Left renal pelvis (tissue), 4 donors: ENCODE measurements at regions not wholly inside any gene's neighbourhood (a gene's known extent, or its start where the extent isn't known, plus 50 kb on each side); places are given as distances from the start of the nearest gene placed in this dataset.

ENCODE experiments used
- DNase-seq, 4 donors: peaks; one replicate each; pipeline ENCODE4 v3.0.0-alpha.2; 2013; ENCODE audit warnings: low read depth in 4 of 4, low spot score in 3 of 4

- DNase-seq, result no peak
These were observed 875.9 kb upstream of the NR2F2 start for GRCh38 chr15:95454403-95455262.

- DNase-seq, result no peak
These were observed 873.0 kb upstream of the NR2F2 start for GRCh38 chr15:95457520-95457919.

- DNase-seq, result no peak
These were observed 871.8 kb upstream of the NR2F2 start for GRCh38 chr15:95458721-95459120.

- DNase-seq, result no peak
These were observed 871.2 kb upstream of the NR2F2 start for GRCh38 chr15:95459273-95459672.

- DNase-seq, result peak in 3 of 4 donors; percentile 81 to 82 (median 82)
These were observed 866.0 kb upstream of the NR2F2 start for GRCh38 chr15:95464509-95464908.

- DNase-seq, result no peak
These were observed 861.7 kb upstream of the NR2F2 start for GRCh38 chr15:95468820-95469219.

GRCh38 chr15:95469496-95470000, 861.0 kb upstream of the NR2F2 start:
- no peak for DNase-seq

- no peak for DNase-seq
These were observed 860.0 kb upstream of the NR2F2 start for GRCh38 chr15:95470529-95470928.

- DNase-seq, result no peak
These were observed 859.4 kb upstream of the NR2F2 start for GRCh38 chr15:95470997-95471689.

GRCh38 chr15:95471690-95472086, 858.8 kb upstream of the NR2F2 start:
- DNase-seq, result no peak

GRCh38 chr15:95475067-95475466, 855.4 kb upstream of the NR2F2 start:
- no peak for DNase-seq

GRCh38 chr15:95479308-95479707, 851.2 kb upstream of the NR2F2 start:
- no peak for DNase-seq

- no peak for DNase-seq
These were observed 845.1 kb upstream of the NR2F2 start for GRCh38 chr15:95485367-95485766.

- no peak for DNase-seq
These were observed 844.3 kb upstream of the NR2F2 start for GRCh38 chr15:95486224-95486623.

- DNase-seq, result no peak
These were observed 841.4 kb upstream of the NR2F2 start for GRCh38 chr15:95489103-95489502.

GRCh38 chr15:95492388-95493070, 838.0 kb upstream of the NR2F2 start:
- no peak for DNase-seq

- no peak for DNase-seq
These were observed 835.4 kb upstream of the NR2F2 start for GRCh38 chr15:95494971-95495541.

- no peak for DNase-seq
These were observed 832.9 kb upstream of the NR2F2 start for GRCh38 chr15:95497634-95498033.

GRCh38 chr15:95498961-95499360, 831.5 kb upstream of the NR2F2 start:
- DNase-seq, result no peak

GRCh38 chr15:95499397-95499796, 831.1 kb upstream of the NR2F2 start:
- no peak for DNase-seq

- DNase-seq, result no peak
These were observed 828.6 kb upstream of the NR2F2 start for GRCh38 chr15:95501865-95502264.
